ENCODE measurements at regions not wholly inside any gene's neighbourhood (a gene's known extent, or its start where the extent isn't known, plus 50 kb on each side); places are given as distances from the start of the nearest gene placed in this dataset.

GRCh38 chr15:61654918-61655317, 405.3 kb downstream of the VPS13C start:
- BruUV-seq (replicated peaks): no TSS peak

GRCh38 chr15:61654002-61654740, 406.1 kb downstream of the VPS13C start:
- dilution Hi-C loops (cut with MboI; ENCODE audit: extremely low pct_ligation_motif_present, low sequenced_read_pairs): no loop called here
- no peaks in the 10 kb centered on the region for H4K20me1 ChIP-seq (replicated peaks; ENCODE audit: control insufficient read depth, extremely low read depth, insufficient read depth, low read length)
- no peaks in the 10 kb centered on the region for H3K9me3 ChIP-seq (replicated peaks; ENCODE audit: control insufficient read depth, insufficient read depth, low read length)
- no peak for TF ChIP-seq MYC (IDR thresholded peaks at IDR 0.05; ENCODE audit: low read depth, low read length)
- no peak for TF ChIP-seq GATA2 (IDR thresholded peaks at IDR 0.05; ENCODE audit: insufficient read depth, insufficient read length, low read depth, low read length)
- TF ChIP-seq EZH2 (IDR thresholded peaks at IDR 0.05; ENCODE audit: borderline replicate concordance, low read depth, low read length, severe bottlenecking): no peak
- no peak for TF ChIP-seq POLR2AphosphoS5 (IDR thresholded peaks at IDR 0.05; ENCODE audit: insufficient read depth, low read depth, low read length)
- TF ChIP-seq POLR2A (IDR thresholded peaks at IDR 0.05; ENCODE audit: low read depth, low read length): no peak
- H3K4me1 ChIP-seq (ENCODE audit: control insufficient read depth, extremely low read depth, insufficient read depth, low read length): no peaks in the 10 kb centered on the region
- H3K4me2 ChIP-seq (ENCODE audit: insufficient read depth, low read length): no peak overlapping the region
- no peaks in the 10 kb centered on the region for H3K79me2 ChIP-seq (ENCODE audit: control insufficient read depth, insufficient read depth, low read length)
- no peak overlapping the region for H3K27ac ChIP-seq (ENCODE audit: insufficient read depth, low read depth, low read length)
- DNase-seq (ENCODE audit: low read depth, low spot score) (no peak), FAIRE-seq (no peak)
- H3K4me3 ChIP-seq (replicated peaks in 1 of 3; ENCODE audit: insufficient read depth in 1 of 3, low read depth in 1 of 3, low read length in 3 of 3): no peak overlapping the region
- ChIA-PET POLR2A (no interaction called here), CTCF (no interaction called here)
- no peaks in the 10 kb centered on the region for H3K27me3 ChIP-seq (ENCODE audit: control insufficient read depth in 2 of 2, insufficient read depth in 2 of 2, low read length in 2 of 2)
- H3K9ac ChIP-seq (replicated peaks; ENCODE audit: extremely low read depth, insufficient read depth, low read length): no peak overlapping the region
- no peak overlapping the region for H2AFZ ChIP-seq (ENCODE audit: low read depth, low read length)
- no peaks in the 10 kb centered on the region for H3K36me3 ChIP-seq (ENCODE audit: control insufficient read depth in 2 of 2, extremely low read depth in 1 of 2, insufficient read depth in 2 of 2, low read length in 2 of 2)
- H3K9me1 ChIP-seq (replicated peaks; ENCODE audit: control insufficient read depth, extremely low read depth, insufficient read depth, low read length): no peaks in the 10 kb centered on the region
- intact Hi-C loops (cut with micrococcal nuclease): no loop called here
- no TSS peak for BruUV-seq (replicated peaks)

More at GRCh38 chr15:61654918-61655317, 405.3 kb downstream of the VPS13C start:
- Histone ChIP-seq H3K36me3 (ENCODE audit: control insufficient read depth in 2 of 2, extremely low read depth in 1 of 2, insufficient read depth in 2 of 2, low read length in 2 of 2) (no peaks in the 10 kb centered on the region), H3K9me3 (replicated peaks; ENCODE audit: control insufficient read depth, insufficient read depth, low read length) (no peaks in the 10 kb centered on the region), H3K79me2 (ENCODE audit: control insufficient read depth, insufficient read depth, low read length) (no peaks in the 10 kb centered on the region), H3K27ac (ENCODE audit: insufficient read depth, low read depth, low read length) (no peak overlapping the region), H3K4me3 (replicated peaks in 1 of 3; ENCODE audit: insufficient read depth in 1 of 3, low read depth in 1 of 3, low read length in 3 of 3) (no peak overlapping the region), H3K9me1 (replicated peaks; ENCODE audit: control insufficient read depth, extremely low read depth, insufficient read depth, low read length) (no peaks in the 10 kb centered on the region), H3K4me2 (ENCODE audit: insufficient read depth, low read length) (no peak overlapping the region), H3K4me1 (ENCODE audit: control insufficient read depth, extremely low read depth, insufficient read depth, low read length) (no peaks in the 10 kb centered on the region), H2AFZ (ENCODE audit: low read depth, low read length) (no peak overlapping the region), H4K20me1 (replicated peaks; ENCODE audit: control insufficient read depth, extremely low read depth, insufficient read depth, low read length) (no peaks in the 10 kb centered on the region), H3K9ac (replicated peaks; ENCODE audit: extremely low read depth, insufficient read depth, low read length) (no peak overlapping the region), H3K27me3 (ENCODE audit: control insufficient read depth in 2 of 2, insufficient read depth in 2 of 2, low read length in 2 of 2) (no peaks in the 10 kb centered on the region)
- dilution Hi-C loops (cut with MboI; ENCODE audit: extremely low pct_ligation_motif_present, low sequenced_read_pairs) (no loop called here), intact Hi-C loops (cut with micrococcal nuclease) (no loop called here)
- CTCF ChIA-PET: no interaction called here
- DNase-seq (ENCODE audit: low read depth, low spot score) (no peak), FAIRE-seq (no peak)
- POLR2A ChIA-PET: no interaction called here
- TF ChIP-seq JUN (IDR thresholded peaks at IDR 0.05; ENCODE audit: borderline replicate concordance, insufficient read depth, insufficient read length, low read depth): no peak
- no peak for TF ChIP-seq GATA2 (IDR thresholded peaks at IDR 0.05; ENCODE audit: insufficient read depth, insufficient read length, low read depth, low read length)
